ACHN (cell line): ENCODE measurements at regions not wholly inside any gene's neighbourhood (a gene's known extent, or its start where the extent isn't known, plus 50 kb on each side); places are given as distances from the start of the nearest gene placed in this dataset.

Experiments used
- DNase-seq: peaks from one replicate; pipeline ENCODE4 v3.0.0-alpha.2; 2015
- in situ Hi-C: cut with HindIII; loops from 2 replicates; pipeline ENCODE4 v1.10.0; 2017; ENCODE audit warnings: low sequenced_read_pairs, low pct_ligation_motif_present, low pct_unique_long_range_greater_than_20kb

DNA sequence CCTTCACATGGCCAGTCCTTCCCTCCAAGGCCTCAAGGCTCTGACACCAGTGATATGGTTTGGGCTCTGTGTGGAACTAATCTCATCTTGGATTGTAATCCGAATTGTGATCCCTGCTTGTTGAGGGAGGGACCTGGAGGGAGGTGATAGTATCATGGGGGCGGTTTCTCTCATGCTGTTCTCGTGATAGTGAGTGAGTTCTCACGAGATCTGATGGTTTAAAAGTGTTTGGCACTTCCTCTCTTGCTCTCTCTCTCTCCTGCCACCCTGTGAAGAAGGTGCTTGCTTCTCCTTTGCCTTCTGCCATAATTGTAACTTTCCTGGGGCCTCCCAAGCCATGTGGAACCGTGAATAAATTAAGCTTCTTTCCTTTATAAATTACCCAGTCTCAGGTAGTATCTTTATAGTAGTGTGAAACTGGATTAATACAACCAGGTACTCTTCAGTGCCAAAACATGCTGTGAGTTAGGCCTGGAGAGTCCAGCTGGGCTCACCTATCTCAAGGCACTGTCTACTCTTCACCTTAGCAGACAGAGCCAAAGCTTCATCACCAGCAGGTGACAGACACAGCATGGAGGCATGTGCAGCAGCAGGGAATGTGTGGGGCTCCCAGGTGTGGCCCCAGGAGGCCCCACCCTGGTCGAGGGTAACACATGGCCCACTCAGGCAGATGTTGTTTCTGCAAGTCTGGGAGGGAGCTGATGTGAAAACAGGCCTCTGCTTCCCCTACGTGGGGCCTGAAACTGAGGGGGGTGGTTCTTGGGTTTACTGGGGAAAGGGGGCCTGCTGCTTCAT is 97.5 kb upstream of the CDYL start:
- in situ Hi-C loops = no loop called here
- no peak for DNase-seq

- no peak for DNase-seq
Observed at GRCh38 chr6:4677751-4678065, 98.5 kb upstream of the CDYL start.

GRCh38 chr6:4677011-4677750 is 99.0 kb upstream of the CDYL start:
- in situ Hi-C loops = no loop called here
- DNase-seq = no peak

More at GRCh38 chr6:4677751-4678065, 98.5 kb upstream of the CDYL start:
- in situ Hi-C loops = no loop called here

DNA sequence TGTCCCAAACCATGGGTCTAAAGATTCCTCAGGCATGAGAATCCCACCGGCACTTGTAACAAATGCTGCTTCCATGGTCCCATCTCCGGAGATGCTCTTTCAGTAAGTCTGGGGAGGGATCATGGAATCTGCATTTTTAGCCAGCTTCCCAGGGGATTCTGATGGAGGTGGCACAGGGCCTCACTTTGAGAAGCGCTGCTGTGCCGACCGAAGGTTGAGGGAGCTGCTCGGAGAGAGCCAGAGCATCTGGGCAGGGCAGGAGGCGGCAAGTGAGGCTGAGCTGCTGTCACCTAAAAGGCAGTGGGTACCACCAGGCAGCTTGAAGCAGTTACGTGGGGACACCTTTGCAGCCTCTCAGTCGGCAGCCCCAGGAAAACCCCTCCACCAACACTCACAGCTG is 100.2 kb upstream of the CDYL start:
- DNase-seq = no peak
- in situ Hi-C loops = no loop called here

- in situ Hi-C loops = no loop called here
- no peak for DNase-seq
Observed at GRCh38 chr6:4675121-4675520, 101.1 kb upstream of the CDYL start.

DNA sequence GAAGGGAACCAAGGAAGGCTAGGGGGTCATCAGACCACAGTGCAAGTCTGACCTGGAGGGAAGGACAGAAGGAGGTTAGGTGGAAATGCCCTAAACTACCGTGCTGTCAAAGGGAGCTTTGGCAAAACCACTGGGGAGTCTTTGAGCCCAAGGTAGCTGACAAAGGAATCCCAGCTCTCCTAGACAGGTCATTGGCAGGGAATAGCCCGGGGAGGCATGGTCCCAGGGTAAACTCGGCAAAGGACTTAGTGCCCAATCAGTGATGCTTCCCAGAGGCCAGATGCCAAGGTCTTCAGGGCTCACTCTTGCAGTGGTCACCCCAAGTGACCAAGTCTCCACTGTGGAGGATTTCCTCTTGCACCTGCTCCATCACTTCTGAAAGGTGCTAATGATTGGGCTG is 102.3 kb upstream of the CDYL start:
- no peak for DNase-seq
- in situ Hi-C loops = no loop called here

- in situ Hi-C loops = no loop called here
Observed at GRCh38 chr6:4672772-4673171, 103.4 kb upstream of the CDYL start.

GRCh38 chr6:4671587-4672115 is 104.6 kb upstream of the CDYL start:
- no peak for DNase-seq
- in situ Hi-C loops = no loop called here

More at GRCh38 chr6:4672772-4673171, 103.4 kb upstream of the CDYL start:
- no peak for DNase-seq

DNA sequence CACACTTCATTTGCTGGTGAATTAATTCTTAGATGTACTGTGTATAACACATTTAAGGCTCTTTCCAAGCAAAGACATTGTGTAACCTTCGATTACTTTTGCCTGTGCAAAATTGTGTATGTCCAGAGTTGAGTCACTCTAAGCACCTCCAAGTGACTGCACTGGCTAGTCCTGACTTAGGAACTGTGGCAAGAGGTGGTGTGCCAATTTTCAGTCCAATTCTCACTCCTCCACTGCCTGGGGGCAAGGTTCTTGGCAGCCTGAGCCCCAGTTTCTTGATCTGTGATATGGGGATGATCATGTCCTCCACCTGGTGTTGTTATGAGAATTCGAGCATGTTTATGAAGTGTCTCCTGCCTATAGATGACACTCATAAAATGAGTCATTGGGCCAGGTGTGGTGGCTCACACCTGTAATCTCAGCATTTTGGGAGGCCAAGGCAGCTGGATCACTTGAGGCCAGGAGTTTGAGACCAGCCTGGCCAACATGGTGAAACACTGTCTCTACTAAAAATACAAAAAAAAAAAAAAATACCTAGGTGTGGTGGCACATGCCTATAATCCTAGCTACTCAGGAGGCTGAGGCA is 105.3 kb upstream of the CDYL start:
- no peak for DNase-seq
- in situ Hi-C loops = no loop called here

GRCh38 chr6:4670290-4670689 is 105.9 kb upstream of the CDYL start:
- no peak for DNase-seq
- in situ Hi-C loops = no loop called here

GRCh38 chr6:4668271-4669179 is 107.7 kb upstream of the CDYL start:
- DNase-seq = no peak

DNA sequence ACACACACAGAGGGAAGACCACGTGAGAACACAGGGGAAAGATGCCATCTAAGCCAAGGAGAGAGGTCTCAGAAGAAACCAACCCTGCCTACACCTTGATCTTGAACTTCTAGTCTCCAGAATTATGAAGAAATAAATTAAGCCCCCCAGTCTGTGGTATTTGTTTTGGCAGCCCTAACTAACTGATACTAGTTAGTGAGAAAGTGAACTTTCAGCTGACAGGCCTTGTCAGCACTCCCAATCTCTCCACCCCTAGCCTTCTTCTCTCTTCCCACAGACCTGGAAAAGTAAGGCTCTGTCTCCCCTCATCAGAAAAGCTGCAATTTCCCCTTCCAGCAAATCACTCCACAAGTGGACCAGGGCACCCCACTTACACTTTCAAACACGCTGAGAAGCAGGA is 108.6 kb upstream of the CDYL start:
- no peak for DNase-seq
- in situ Hi-C loops = no loop called here

More at GRCh38 chr6:4668271-4669179, 107.7 kb upstream of the CDYL start:
- in situ Hi-C loops = no loop called here

DNA sequence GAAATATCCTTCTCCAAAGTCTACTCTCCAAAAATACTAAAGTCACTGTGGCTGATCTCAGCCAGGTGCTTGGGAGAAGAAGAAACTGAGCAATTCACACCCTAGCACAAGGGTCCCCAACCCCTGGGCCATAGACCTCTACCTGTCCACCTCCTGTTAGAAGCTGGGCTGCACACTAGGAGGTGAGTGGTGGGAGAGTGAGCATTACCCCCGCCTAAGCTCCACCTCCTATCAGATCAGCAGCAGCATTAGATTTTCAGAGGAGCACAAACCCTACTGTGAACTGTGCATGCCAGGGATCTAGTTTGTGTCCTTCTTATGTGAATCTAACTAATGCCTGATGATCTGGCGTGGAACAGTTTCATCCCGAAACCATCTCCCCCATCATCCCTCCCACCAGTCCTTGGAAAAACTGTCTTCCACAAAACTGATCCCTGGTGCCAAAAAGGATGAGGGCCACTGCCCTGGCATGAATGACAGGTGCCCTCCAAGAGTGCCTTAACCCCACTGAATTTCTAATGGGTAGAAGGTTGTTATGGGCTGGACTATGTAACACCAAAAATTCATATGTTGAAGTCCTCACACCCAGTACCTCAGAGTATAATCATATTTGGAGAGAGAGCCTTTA is 109.2 kb upstream of the CDYL start:
- in situ Hi-C loops = no loop called here
- no peak for DNase-seq

GRCh38 chr6:4665489-4666417 is 110.5 kb upstream of the CDYL start:
- no peak for DNase-seq
- in situ Hi-C loops = no loop called here

- in situ Hi-C loops = no loop called here
- DNase-seq = no peak
Observed at GRCh38 chr6:4664911-4665310, 111.3 kb upstream of the CDYL start.

DNA sequence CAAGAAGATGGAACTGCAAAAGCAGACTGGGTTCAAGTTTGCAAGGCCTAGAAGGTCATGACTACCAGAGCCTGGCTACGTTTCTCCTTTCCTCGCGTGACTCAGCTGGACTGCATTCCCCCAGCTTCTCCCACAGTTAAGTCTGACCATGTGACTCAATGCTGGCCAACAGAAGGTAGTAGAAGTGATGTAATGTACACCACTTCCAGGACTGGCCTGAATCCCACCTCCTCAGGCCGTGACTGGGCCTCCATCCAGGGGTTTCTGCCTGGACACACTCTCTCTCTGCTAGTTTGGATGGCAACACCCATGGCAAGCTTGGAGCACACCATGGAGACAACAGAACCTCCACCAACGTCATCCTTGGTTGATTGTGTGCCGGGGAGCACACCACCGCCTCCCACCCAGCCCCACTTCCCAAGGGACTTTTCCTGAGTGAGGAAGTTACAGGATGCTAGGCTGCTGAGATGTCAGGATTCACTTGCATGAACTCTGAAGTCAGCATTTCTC is 112.0 kb upstream of the CDYL start:
- no peak for DNase-seq
- in situ Hi-C loops = no loop called here

DNA sequence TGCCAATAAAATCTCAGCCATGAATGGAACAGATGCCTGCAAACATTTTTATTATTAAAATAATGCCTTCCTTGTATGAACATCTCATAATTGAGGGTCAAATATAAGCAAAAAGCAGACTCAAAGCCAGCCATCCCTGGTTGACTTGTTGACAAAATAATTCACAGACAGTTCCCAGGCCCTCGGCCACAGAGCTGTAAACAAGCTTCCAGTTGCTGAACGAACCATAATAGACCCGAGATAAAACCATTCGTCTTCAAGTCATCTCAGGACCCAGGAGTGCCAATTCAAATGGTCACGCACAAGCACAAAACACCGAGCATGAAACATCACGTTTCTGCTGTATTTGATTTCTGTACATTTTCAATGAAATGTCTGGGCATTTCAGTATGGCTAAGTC is 113.3 kb upstream of the CDYL start:
- no peak for DNase-seq
- in situ Hi-C loops = no loop called here
